ENCODE measurements at regions not wholly inside any gene's neighbourhood (a gene's known extent, or its start where the extent isn't known, plus 50 kb on each side); places are given as distances from the start of the nearest gene placed in this dataset.

DNA sequence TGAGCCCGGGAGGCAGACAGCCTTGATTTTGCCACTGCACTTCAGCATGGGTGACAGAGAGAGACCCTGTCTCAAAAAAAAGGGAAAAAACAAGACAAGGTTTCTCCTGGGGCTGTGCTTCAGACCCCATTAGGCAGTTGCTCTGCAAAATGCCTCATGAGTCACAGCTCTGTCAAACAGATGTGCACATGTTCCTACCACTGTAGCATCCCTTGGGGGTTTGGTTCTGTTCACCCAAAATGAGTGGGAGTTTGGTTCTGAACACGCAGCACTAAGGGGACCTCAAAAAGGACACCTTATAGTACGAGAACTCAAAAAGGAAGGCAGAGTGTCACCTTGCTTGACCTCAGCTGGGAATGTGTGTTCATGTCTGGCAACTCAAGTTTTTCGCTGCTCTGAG, 134.9 kb downstream of the RPIA start:
- ChIA-PET SMC1A (ENCODE audit: uncharacterized antibody, unreplicated experiment) (no interaction called here), RAD21 (ENCODE audit: unreplicated experiment) (no interaction called here), POLR2A (no interaction called here), CTCF (no interaction called here)
- no peaks in the 10 kb centered on the region for H3K9me3 ChIP-seq (replicated peaks; ENCODE audit: control insufficient read depth, insufficient read depth, low read length)
- DNase-seq (ENCODE audit: low read depth, low spot score) = no peak
- no peaks in the 10 kb centered on the region for H3K4me1 ChIP-seq (ENCODE audit: control insufficient read depth, insufficient read depth, low read length)
- TF ChIP-seq YBX1 (IDR thresholded peaks at IDR 0.05) = no peak
- TF ChIP-seq, protein P1, sequence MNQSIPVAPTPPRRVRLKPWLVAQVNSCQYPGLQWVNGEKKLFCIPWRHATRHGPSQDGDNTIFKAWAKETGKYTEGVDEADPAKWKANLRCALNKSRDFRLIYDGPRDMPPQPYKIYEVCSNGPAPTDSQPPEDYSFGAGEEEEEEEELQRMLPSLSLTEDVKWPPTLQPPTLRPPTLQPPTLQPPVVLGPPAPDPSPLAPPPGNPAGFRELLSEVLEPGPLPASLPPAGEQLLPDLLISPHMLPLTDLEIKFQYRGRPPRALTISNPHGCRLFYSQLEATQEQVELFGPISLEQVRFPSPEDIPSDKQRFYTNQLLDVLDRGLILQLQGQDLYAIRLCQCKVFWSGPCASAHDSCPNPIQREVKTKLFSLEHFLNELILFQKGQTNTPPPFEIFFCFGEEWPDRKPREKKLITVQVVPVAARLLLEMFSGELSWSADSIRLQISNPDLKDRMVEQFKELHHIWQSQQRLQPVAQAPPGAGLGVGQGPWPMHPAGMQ (IDR thresholded peaks at IDR 0.05; ENCODE audit: borderline replicate concordance) = no peak
- TF ChIP-seq, protein P2, sequence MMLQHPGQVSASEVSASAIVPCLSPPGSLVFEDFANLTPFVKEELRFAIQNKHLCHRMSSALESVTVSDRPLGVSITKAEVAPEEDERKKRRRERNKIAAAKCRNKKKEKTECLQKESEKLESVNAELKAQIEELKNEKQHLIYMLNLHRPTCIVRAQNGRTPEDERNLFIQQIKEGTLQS (IDR thresholded peaks at IDR 0.05; ENCODE audit: borderline replicate concordance, extremely low read depth, low read depth, low read length) = no peak
- H3K4me3 ChIP-seq = no peak overlapping the region
- no peak overlapping the region for H3K4me2 ChIP-seq (ENCODE audit: control insufficient read depth, insufficient read depth)
- no peaks in the 10 kb centered on the region; a peak in 1 of 4 replicates for H3K27me3 ChIP-seq (replicated peaks in 1 of 2; ENCODE audit: control insufficient read depth in 2 of 2, insufficient read depth in 2 of 2, low read length in 1 of 2)
- no peak for FAIRE-seq
- ATAC-seq = no peak
- no peak overlapping the region for H3K9ac ChIP-seq (ENCODE audit: control insufficient read depth, insufficient read depth, low read length)
- in situ Hi-C loops (cut with MboI) = no loop called here
- H4K20me1 ChIP-seq (ENCODE audit: control insufficient read depth, insufficient read depth) = no peaks in the 10 kb centered on the region
- intact Hi-C loops (cut with micrococcal nuclease; ENCODE audit: unreplicated experiment) = no loop called here
- no peaks in the 10 kb centered on the region for H3K79me2 ChIP-seq (ENCODE audit: control insufficient read depth, insufficient read depth, low read length)
- no peak overlapping the region for H3K27ac ChIP-seq (ENCODE audit: control insufficient read depth, insufficient read depth)
- BruUV-seq (replicated peaks) = no TSS peak
- H3K36me3 ChIP-seq (ENCODE audit: control insufficient read depth in 2 of 2, insufficient read depth in 2 of 2, low read length in 1 of 2) = no peaks in the 10 kb centered on the region
- no peak overlapping the region for H2AFZ ChIP-seq (ENCODE audit: control insufficient read depth, low read depth, low read length)
- 33% methylated on average over 4 of the region's 4 CpGs for WGBS (ENCODE audit: insufficient coverage, insufficient replicate concordance, low lambda C conversion rate, missing lambda C conversion rate)

DNA sequence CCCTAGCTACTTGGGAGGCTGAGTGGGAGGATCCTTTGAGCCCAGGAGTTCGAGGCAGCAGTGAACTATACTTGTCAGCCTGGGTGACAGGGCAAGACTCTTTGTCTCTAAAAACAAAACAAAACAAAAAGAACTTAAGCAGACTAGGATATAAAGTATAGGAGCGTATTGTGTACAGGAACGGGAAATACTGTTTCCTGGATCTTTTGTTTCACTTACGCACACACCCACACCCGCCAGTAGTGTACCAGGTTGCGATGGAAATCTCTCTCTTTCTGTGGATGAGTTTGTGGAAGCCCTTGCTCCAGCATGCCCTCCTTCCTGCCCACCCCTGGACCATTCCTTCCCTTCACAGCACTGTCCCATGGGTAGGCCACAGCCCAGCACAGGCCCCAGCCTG, 136.3 kb downstream of the RPIA start:
- RAD21 ChIA-PET (ENCODE audit: unreplicated experiment) = no interaction called here
- SMC1A ChIA-PET (ENCODE audit: uncharacterized antibody, unreplicated experiment) = no interaction called here
- H2AFZ ChIP-seq (ENCODE audit: control insufficient read depth, low read depth, low read length) = no peak overlapping the region
- FAIRE-seq (no peak), ATAC-seq (no peak), DNase-seq (ENCODE audit: low read depth, low spot score) (no peak)
- 61% methylated on average over 6 of the region's 6 CpGs for WGBS (ENCODE audit: insufficient coverage, insufficient replicate concordance, low lambda C conversion rate, missing lambda C conversion rate)
- no TSS peak for BruUV-seq (replicated peaks)
- no peaks in the 10 kb centered on the region for H3K9me3 ChIP-seq (replicated peaks; ENCODE audit: control insufficient read depth, insufficient read depth, low read length)
- CTCF ChIA-PET = no interaction called here
- intact Hi-C loops (cut with micrococcal nuclease; ENCODE audit: unreplicated experiment) (no loop called here), in situ Hi-C loops (cut with MboI) (no loop called here)
- no peaks in the 10 kb centered on the region for H3K36me3 ChIP-seq (ENCODE audit: control insufficient read depth in 2 of 2, insufficient read depth in 2 of 2, low read length in 1 of 2)
- POLR2A ChIA-PET = no interaction called here
- no peak overlapping the region for H3K4me2 ChIP-seq (ENCODE audit: control insufficient read depth, insufficient read depth)
- H3K27me3 ChIP-seq (replicated peaks in 1 of 2; ENCODE audit: control insufficient read depth in 2 of 2, insufficient read depth in 2 of 2, low read length in 1 of 2) = no peaks in the 10 kb centered on the region; a peak in 1 of 4 replicates
- no peak overlapping the region for H3K9ac ChIP-seq (ENCODE audit: control insufficient read depth, insufficient read depth, low read length)
- H3K27ac ChIP-seq (ENCODE audit: control insufficient read depth, insufficient read depth) = no peak overlapping the region
- H3K79me2 ChIP-seq (ENCODE audit: control insufficient read depth, insufficient read depth, low read length) = no peaks in the 10 kb centered on the region; the same call in 1 of the 2 replicates
- H3K4me1 ChIP-seq (ENCODE audit: control insufficient read depth, insufficient read depth, low read length) = no peaks in the 10 kb centered on the region
- TF ChIP-seq SUZ12 (IDR thresholded peaks at IDR 0.05; ENCODE audit: unreplicated experiment) = no peak
- TF ChIP-seq, protein P3, sequence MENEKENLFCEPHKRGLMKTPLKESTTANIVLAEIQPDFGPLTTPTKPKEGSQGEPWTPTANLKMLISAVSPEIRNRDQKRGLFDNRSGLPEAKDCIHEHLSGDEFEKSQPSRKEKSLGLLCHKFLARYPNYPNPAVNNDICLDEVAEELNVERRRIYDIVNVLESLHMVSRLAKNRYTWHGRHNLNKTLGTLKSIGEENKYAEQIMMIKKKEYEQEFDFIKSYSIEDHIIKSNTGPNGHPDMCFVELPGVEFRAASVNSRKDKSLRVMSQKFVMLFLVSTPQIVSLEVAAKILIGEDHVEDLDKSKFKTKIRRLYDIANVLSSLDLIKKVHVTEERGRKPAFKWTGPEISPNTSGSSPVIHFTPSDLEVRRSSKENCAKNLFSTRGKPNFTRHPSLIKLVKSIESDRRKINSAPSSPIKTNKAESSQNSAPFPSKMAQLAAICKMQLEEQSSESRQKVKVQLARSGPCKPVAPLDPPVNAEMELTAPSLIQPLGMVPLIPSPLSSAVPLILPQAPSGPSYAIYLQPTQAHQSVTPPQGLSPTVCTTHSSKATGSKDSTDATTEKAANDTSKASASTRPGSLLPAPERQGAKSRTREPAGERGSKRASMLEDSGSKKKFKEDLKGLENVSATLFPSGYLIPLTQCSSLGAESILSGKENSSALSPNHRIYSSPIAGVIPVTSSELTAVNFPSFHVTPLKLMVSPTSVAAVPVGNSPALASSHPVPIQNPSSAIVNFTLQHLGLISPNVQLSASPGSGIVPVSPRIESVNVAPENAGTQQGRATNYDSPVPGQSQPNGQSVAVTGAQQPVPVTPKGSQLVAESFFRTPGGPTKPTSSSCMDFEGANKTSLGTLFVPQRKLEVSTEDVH (IDR thresholded peaks at IDR 0.05; ENCODE audit: low read depth, partially characterized antibody) = no peak
- TF ChIP-seq ZNF217 (IDR thresholded peaks at IDR 0.05) = no peak
- TF ChIP-seq ZBED1 (IDR thresholded peaks at IDR 0.05; ENCODE audit: borderline replicate concordance) = no peak
- H4K20me1 ChIP-seq (ENCODE audit: control insufficient read depth, insufficient read depth) = no peaks in the 10 kb centered on the region
- H3K4me3 ChIP-seq = no peak overlapping the region
